ENCODE measurements at regions not wholly inside any gene's neighbourhood (a gene's known extent, or its start where the extent isn't known, plus 50 kb on each side); places are given as distances from the start of the nearest gene placed in this dataset.
"Not testable (repeated sequence)": the region's sequence is repeated elsewhere in the genome, so short reads cannot be mapped to it uniquely, and the experiment has no call there.

- Mint-ChIP-seq H3K4me3 (no peak overlapping the region), H3K36me3 (ENCODE audit: low read depth) (no peaks in the 10 kb centered on the region), H3K27me3 (no peaks in the 10 kb centered on the region), H3K9me3 (peaks cover 7% of the 10 kb centered on the region), H3K27ac (no peak overlapping the region), H3K4me1 (no peaks in the 10 kb centered on the region)
- ATAC-seq (ENCODE audit: low read depth) = no peak
- intact Hi-C loops (cut with micrococcal nuclease) = no loop called here
- no peak for DNase-seq
- CTCF ChIA-PET = no interaction called here
- POLR2A ChIA-PET = no interaction called here
- TF ChIP-seq CTCF (IDR thresholded peaks at IDR 0.05) = no peak
These were observed 526.1 kb upstream of the GRAMD2B start for GRCh38 chr5:125897089-125897488.

GRCh38 chr5:125898851-125899405 lies 524.3 kb upstream of the GRAMD2B start:
- intact Hi-C loops (cut with micrococcal nuclease) = no loop called here
- Mint-ChIP-seq H3K27me3 (no peaks in the 10 kb centered on the region), H3K27ac (no peak overlapping the region), H3K9me3 (peaks cover 4% of the 10 kb centered on the region), H3K4me1 (no peaks in the 10 kb centered on the region), H3K4me3 (no peak overlapping the region), H3K36me3 (ENCODE audit: low read depth) (no peaks in the 10 kb centered on the region)
- TF ChIP-seq CTCF (IDR thresholded peaks at IDR 0.05) = no peak
- DNase-seq (no peak), ATAC-seq (ENCODE audit: low read depth) (no peak)
- CTCF ChIA-PET = no interaction called here
- POLR2A ChIA-PET = no interaction called here

- H3K27me3 Mint-ChIP-seq = peaks cover 7% of the 10 kb centered on the region
- peaks cover 8% of the 10 kb centered on the region for H3K9me3 Mint-ChIP-seq
- CTCF ChIA-PET = no interaction called here
- DNase-seq (no peak), ATAC-seq (ENCODE audit: low read depth) (no peak)
- no peaks in the 10 kb centered on the region for H3K36me3 Mint-ChIP-seq (ENCODE audit: low read depth)
- intact Hi-C loops (cut with micrococcal nuclease) = no loop called here
- POLR2A ChIA-PET = no interaction called here
- no peak overlapping the region for H3K4me3 Mint-ChIP-seq
- H3K4me1 Mint-ChIP-seq = no peaks in the 10 kb centered on the region
- H3K27ac Mint-ChIP-seq = no peak overlapping the region
- TF ChIP-seq CTCF (IDR thresholded peaks at IDR 0.05) = no peak
These were observed 511.2 kb upstream of the GRAMD2B start for GRCh38 chr5:125912028-125912427.

GRCh38 chr5:125913200-125913599 lies 510.0 kb upstream of the GRAMD2B start:
- Mint-ChIP-seq H3K9me3 (peaks cover 8% of the 10 kb centered on the region), H3K4me1 (no peaks in the 10 kb centered on the region), H3K27me3 (peaks cover 7% of the 10 kb centered on the region), H3K4me3 (no peak overlapping the region), H3K36me3 (ENCODE audit: low read depth) (no peaks in the 10 kb centered on the region), H3K27ac (no peak overlapping the region)
- intact Hi-C loops (cut with micrococcal nuclease) = no loop called here
- ATAC-seq (ENCODE audit: low read depth) = no peak
- CTCF ChIA-PET = no interaction called here
- POLR2A ChIA-PET = no interaction called here
- no peak for TF ChIP-seq CTCF (IDR thresholded peaks at IDR 0.05)
- DNase-seq = no peak

- POLR2A ChIA-PET = no interaction called here
These were observed 508.7 kb upstream of the GRAMD2B start for GRCh38 chr5:125914471-125914870.

GRCh38 chr5:125923958-125924357 lies 499.3 kb upstream of the GRAMD2B start:
- POLR2A ChIA-PET; H3K36me3 Mint-ChIP-seq (ENCODE audit: low read depth); H3K4me3 Mint-ChIP-seq; DNase-seq; intact Hi-C loops (cut with micrococcal nuclease); CTCF ChIA-PET; ATAC-seq (ENCODE audit: low read depth); H3K9me3 Mint-ChIP-seq; H3K4me1 Mint-ChIP-seq; H3K27ac Mint-ChIP-seq: not testable (repeated sequence)
- H3K27me3 Mint-ChIP-seq = peaks cover 13% of the 10 kb centered on the region

More at GRCh38 chr5:125914471-125914870, 508.7 kb upstream of the GRAMD2B start:
- Mint-ChIP-seq H3K27ac (no peak overlapping the region), H3K9me3 (peaks cover 3% of the 10 kb centered on the region), H3K27me3 (peaks cover 7% of the 10 kb centered on the region), H3K4me3 (no peak overlapping the region), H3K4me1 (no peaks in the 10 kb centered on the region), H3K36me3 (ENCODE audit: low read depth) (no peaks in the 10 kb centered on the region)
- DNase-seq = no peak
- no peak for TF ChIP-seq CTCF (IDR thresholded peaks at IDR 0.05)
- CTCF ChIA-PET = no interaction called here
- intact Hi-C loops (cut with micrococcal nuclease) = no loop called here
- no peak for ATAC-seq (ENCODE audit: low read depth)
